Head of caudate nucleus (tissue), 42 donors: ENCODE measurements at regions not wholly inside any gene's neighbourhood (a gene's known extent, or its start where the extent isn't known, plus 50 kb on each side); places are given as distances from the start of the nearest gene placed in this dataset.

Source experiments
- DNase-seq, 42 donors: peaks; one replicate each; pipeline versions ENCODE4 v3.0.0 to v3.0.0-alpha.2; 2020 to 2021; ENCODE audit warnings: mixed read lengths in 7 of 42
- intact Hi-C: fragments of 100-400 bp; cut with DNase I; formaldehyde crosslinking; loops from one replicate; pipeline ENCODE4 v1.15.0; 2022

DNA sequence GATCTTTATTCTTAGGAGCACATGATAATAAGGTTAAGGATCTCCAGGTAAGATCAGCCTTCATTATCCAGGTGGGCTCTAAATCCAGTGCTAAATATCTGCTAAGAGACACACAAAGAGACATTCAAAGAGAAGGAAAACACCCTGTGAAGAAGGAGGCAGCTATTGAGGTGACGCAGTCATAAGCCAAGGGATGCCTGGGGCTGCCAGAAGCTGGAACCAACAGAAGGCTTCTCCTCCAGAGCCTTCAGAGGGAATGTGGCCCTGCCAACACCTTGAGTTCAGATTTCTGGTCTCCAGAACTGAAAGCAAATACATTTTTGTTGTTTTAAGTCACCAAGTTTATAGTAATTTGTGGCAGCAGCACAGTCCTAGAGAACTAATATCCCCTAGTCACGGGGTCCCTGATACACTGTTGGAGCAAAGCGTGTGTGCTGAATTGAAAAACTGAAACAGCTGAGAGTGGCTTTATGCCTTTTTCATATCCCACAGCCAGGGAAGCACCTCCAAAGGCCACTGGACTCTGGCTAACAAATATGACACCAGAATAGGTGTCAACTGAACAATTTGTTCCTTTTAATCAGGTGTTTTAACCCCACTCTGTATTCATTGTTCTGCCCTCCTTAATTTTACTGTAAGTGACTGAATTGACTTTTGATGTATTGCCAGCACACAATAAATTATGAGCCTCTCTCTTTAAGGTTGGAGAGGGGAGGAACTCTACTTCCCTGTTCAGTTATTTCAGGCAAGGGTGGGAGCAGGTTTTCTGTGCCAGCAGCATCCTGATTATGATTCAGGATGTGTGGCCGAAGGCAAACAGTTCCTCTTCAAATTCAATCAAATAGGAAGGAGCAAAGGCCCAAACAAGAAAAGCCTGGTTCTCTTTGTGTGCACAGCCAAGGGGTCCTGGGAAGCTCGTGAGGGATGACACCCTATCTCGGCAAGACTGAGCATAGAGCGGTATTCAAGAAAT is 151.8 kb upstream of the HES1 start:
- intact Hi-C loops = no loop called here
- DNase-seq = no peak

DNA sequence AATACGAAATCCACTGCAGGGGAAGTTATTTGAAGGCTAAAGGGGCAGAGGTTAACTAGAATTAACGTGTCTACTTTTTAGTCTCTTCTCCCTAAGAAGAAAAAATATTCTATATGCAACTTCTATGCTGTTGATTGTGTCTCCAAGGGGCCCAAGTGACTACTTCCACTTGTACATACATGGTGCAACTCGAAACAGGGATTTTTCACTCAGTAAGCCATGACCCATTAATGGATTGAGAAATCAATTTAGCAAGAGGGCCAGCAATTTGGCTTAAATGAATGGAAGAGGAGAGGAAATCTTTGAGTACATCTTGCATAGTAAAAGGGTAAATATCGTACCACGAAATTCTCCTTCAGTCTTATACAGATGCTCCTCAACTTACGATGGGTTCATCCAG is 151.1 kb upstream of the HES1 start:
- intact Hi-C loops = no loop called here
- no peak for DNase-seq

DNA sequence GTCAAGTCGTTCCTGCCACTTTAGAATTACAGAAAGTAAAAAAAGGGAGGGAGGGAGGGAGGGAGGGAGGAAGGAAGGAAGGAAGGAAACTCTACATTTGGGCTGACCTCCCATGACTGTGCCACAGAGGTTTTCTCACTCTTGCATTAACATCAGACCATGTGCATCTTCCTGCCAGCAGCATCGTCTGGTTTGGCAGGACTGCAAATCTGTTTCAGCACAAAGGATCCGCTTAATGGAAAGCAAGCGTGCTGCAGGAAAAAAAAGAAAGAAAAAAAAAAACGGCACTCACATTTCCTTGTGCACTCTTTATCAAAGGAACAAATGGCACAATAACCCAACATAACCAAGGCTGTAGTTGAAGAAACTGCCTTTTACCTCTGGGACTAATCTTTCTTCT is 148.8 kb upstream of the HES1 start:
- no peak for DNase-seq
- intact Hi-C loops = no loop called here

DNA sequence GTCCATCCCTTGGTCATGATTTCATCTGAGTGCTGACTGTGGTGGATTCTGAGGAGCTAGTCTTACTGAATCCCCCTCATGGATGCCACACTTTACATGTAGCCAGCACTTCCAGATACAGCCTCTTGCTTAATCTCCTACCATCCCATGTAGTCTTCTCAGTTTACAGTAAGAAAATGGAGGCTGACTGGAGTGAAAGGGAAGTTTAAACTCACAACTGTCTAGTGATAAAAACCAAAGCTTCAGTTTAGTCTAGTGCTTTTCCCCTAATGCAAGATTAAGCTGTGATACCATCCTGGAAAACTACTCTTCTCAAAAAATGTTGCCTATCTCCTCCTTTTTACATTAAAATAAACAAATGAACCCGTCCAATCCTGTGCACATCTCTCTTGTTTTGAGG is 146.8 kb upstream of the HES1 start:
- DNase-seq = no peak
- intact Hi-C loops = no loop called here

DNA sequence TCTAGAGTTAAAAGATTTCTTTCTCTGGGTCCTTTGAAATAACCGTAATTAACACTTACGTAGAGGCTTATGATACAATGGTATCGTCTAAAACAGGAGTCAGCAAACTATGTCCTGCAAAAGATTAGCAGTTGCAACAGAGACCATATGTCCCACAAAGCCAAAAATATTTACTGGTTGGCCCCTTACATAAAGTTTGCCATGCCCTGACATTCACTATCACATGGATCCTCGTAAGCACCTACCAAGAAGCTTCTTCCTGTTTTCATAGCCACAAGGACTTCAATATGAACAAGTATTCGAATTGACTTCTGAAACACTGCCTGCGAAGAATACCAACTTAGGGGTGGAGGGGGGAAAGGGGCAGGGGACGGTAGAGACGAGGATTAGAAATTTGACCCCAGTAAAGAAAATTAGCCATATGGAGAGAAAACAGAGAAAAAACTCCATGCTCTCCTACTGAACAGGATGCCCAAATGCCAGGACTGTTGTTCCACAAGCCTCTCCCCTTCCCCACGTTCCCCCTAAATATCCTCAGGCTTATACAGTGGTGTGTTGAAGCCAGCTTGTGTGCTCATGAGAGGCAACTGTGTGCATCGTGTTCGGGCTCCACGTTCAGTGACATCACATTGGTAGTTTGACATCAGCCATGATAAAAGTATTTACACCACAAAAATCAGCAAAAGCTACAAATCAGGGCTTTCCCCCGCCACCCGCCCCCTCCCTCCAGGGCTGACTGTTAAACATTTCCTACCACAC is 144.1 kb upstream of the HES1 start:
- no peak for DNase-seq
- intact Hi-C loops = no loop called here

DNA sequence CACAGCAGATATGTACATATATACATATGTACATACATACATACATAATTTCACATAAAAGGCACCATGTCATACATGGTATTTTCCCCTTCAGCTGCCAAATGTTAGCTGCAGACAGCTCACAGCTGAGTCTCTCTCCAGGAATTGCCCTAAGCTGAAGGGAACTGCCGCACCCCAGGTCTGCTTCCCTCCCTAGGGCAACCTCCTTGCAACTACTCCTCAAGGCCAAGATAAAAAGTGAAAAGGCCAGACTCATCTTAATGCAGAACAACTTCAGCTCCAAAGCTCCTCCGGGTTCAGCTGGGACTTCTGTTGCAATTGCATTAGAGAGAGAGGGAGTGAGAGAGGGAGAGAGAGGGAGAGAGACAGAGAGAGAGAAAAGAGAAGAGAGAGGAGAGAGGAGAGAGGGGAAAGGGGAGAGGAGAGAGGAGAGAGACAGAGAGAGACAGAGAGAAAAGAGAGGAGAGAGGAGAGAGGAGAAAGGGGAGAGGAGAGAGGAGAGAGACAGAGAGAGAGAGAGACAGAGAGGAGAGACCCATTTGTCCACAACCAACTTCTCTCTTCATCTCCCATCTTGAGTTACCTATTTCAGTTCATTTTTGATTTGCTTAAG is 143.4 kb upstream of the HES1 start:
- no peak for DNase-seq
- intact Hi-C loops = no loop called here

DNA sequence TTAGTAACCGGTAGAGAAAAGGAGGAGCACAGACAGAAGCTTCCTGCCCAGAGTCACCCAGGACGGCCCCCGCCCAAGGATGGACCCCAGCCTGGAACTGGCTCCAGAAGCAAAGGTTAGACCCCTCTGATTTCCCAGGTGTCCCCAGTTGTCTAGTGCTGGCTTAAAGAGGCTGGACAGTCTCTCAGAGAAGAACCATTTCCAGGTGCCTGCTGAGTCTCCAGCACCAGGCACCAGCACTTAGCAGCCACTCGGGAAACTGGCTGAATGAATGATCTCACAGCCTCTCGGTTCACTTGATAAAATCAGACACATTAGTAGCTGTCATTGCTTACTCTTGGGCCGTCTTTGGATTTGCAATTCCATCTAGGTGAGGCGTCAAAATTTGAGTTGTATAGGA is 139.7 kb upstream of the HES1 start:
- intact Hi-C loops = no loop called here

DNA sequence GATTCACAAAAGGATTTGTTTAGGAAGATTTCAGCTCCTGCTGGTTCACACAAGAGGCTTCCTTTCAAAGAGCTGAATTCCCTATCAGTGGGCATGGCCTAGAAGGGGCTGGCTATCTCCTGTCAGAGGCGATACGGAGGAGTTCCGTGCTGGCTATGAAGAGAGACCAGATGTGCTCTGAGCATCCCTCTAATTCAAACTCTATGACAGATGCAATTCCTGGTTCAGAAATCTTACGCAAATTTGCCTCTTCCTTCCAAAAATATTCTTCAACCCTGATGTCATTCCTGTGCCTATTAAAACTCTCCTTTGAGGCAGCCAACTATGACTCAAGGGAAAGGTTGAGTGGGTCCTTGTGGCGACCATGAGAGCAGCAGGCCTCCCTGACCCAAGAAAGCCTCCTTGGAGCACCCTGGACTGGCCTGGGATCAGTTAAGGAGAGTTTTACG is 139.3 kb upstream of the HES1 start:
- intact Hi-C loops = no loop called here
- no peak for DNase-seq

More for the DNA sequence above, 139.7 kb upstream of the HES1 start:
- DNase-seq = no peak

DNA sequence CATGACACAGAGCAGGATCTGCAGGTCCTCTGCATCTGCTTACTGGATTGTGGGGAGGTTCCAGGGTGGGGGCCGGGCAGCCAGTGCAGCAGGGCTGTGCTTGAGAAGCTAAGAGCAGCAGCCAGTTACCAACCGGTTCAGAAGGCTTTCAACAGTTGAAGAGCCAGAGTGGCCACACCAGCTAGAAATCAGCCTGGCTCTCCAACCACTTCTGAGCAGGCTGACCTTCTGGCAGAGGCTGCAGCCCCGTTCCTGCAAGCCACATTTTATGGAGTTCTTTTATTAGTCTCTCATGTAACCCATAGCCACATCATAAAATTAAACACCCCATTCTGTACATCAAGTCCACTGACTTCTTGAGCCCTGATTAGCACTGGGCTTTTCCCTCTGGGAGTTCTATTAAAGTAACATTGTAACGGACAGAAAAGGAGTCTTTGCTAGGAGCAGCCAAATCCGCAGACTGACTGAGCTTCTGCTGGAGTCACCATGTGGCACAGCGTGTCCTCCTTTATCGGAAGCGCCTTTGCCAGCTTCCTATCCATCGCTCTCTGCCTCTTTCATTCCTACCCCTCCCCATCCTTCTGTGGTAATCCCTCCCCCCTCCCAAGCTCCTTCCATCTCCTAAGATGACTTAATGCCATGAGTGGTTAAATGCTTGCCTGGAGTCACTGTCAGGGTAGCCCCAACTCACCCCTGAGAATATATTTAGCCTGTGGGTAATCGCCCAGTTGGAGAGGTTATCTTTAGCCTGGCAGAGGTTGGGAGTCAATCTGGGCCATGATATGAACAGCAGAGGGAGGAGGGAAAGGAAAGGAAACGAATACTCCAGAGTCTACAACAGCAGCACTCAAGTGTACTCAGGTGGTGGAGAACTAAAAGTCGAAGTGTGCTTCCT is 138.5 kb upstream of the HES1 start:
- no peak for DNase-seq
- intact Hi-C loops = no loop called here

DNA sequence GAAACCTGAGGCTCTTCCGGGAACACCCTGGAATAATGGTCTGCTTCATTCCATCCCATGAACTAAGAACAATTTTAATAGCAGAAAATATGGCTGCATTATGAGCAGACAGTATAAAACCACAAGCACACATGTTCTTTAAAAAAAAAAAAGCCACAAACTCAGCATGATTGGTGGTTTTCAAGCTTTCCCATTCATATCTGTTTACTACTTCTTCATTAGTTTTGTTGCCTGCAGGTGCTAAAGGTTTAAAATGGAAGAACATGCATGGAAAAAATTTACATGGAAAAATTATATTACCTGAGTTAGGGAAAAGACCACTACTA is 137.9 kb upstream of the HES1 start:
- intact Hi-C loops = no loop called here

DNA sequence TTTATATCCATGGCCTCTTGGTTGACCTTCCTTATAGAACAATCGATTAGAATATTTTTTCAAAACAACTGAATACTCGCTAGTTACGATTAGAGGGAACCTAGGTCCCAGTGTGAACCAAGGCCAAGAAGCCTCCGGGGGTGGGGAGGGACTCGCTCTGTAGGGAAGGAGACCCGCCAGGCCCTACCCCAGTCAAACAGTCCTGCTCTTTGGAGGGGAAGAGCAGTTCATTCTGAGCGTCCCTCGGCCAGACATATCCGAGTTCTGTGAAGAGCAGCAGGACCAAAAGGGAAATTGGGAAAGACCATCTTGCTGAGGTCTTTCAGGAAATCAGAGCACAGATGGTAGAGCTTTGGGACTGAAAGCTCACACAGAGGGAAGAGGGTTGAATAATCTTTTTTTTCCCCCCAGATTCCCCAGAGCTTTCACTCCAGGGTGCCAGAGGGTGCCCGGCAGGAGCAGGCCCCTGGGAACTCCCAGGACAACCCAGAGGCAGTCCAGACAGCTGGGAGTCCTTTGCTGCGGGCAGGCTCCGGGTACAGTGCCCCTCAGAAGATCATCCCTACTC is 137.2 kb upstream of the HES1 start:
- DNase-seq = no peak
- intact Hi-C loops = no loop called here

More for the DNA sequence above, 137.9 kb upstream of the HES1 start:
- no peak for DNase-seq

DNA sequence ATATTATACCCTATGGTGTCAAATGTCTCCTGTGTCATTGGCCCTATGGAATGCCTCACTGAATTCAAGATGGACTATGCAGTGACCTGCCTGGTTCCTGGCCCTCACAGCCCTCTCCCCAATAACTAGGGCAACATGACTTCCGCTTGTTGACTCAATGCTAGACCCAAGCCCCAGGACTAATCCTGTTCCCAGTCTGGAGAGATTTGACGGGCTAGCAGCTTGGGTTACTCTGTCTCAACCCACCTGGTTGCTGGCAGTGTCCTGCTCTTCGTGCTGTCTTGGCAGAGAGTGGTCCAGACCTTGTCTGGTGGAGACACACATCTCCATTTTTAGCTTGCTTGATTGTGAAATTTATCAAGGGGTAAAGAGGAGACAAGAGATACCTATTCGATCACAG is 135.8 kb upstream of the HES1 start:
- no peak for DNase-seq
- intact Hi-C loops = no loop called here

DNA sequence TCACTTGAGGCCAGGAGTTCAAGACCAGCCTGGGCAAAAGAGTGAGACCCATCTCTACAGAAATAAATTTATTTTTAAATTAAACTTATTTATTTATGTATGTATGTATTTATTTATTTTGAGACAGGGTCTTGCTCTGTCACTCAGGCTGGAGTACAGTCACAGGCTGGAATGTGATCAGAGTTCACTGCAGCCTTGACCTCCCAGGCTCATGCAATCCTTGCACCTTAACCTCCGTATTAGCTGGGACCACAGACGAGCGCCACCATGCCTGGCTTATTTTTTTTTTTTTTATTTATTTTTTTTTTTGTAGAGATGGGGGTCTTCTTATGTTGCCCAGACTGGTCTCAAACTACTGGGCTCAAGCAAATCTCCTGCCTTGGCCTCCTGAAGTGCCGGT is 135.2 kb upstream of the HES1 start:
- intact Hi-C loops = no loop called here
- no peak for DNase-seq

DNA sequence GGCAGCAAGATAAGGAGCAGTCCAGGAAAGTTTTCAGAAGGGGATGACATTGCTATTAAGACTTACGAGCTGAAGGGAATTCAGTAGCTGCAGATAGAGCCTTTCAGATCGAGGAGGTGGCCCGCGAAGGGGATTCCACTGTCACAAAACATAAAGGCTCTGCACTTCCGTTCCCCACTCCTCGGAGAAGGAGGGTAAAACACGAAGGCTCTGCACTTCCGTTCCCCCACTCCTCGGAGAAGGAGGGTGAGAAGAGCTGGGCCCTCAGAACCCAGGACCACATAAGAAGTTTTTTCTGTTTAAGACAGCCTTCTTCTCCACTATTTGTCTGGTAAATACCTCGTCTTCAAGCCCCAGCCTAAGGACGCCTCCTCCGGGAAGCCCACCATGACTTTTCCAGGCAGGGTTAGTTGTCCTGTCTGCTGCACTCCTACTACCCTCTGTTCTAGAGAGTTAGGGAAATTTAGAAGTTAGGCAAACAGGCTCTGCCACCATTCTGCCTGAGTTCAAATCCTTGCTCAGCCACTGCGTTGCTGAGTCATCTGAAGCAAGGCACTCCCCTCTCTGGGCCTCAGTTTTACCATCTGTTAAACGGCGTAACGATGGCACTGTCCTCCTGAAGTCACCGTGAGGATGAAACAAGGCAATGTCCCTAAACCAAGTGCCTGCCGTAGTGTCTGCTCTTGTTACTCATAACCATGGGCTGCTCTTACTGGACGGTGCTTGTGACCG is 134.1 kb upstream of the HES1 start:
- no peak for DNase-seq
- intact Hi-C loops = no loop called here

DNA sequence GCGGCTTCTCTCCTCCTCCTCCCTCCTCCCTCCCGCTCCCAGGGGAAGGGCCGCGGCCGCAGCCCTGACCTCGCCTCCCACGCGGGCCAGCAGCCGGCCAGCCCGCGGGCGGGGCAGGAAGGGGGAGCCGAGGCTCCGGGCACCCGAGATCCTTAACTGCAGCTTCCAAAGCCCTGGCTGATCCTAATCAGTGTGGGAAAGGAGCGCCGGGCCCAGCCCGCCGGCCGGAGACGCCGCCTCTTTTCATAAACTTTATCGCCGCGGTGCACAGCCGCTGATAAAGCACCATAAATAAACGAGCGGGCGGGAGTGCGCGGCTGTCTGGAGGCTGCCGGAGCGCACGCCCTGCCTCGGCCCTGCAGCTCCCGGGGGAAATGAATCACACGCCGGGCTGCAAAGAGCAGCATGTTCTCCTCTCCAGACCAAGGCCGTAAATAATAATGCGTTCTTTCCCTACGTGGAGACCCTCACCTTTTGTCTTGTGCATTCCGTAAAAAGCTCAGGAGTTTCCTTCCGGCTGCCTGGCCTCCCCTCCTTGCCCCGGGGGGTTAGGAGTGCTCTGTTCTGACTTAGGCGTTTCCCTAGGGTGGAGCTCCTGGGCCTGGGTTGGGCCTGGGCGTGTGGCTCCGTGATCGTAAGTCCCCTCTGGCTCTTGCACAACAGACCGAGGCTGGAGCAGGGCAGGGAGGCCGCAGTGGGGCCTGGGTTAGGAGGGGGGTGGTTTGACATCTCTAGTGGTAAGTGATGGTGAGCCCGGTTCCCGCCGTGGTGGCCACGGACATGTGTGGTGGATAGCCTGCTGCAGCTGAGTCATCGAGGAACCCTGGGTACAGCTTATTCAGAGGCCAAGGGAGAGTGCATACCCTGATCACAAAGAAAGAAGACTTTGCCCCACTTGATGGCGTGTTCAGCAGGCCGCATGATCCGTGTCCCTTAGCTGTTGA is 132.6 kb upstream of the HES1 start:
- intact Hi-C loops = no loop called here
- DNase-seq = peak; percentile 3 to 77 (median 43)

DNA sequence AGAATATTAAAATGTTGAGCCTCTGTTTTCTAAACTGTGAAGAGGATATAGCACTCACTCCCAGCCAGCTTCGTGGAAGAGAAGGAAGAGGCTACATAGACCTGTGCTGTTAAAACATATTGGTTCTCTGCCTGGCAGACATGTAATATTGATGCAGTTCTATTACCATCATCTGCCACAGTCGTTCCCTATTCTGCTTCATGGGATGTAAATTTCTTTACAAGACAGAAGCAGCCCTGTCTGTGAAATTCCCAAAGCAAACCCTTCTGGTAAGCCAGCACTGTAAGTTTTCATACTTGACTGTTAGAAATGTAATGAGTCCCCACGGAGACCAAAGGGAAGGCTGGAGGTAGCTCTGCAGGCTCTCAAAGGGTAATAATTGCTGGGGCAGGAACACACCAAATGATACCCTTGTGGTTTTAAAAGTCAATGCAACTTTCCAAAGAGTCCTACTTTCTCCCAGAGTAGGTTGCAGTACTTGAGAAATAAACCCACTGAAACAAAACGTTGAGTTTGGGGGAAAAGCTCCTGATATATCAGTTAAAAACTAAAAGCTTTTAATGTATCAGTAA is 129.9 kb upstream of the HES1 start:
- no peak for DNase-seq
- intact Hi-C loops = no loop called here
